ENCODE measurements at regions not wholly inside any gene's neighbourhood (a gene's known extent, or its start where the extent isn't known, plus 50 kb on each side); places are given as distances from the start of the nearest gene placed in this dataset.
A peak's percentile ranks its signal among the peaks of the same experiment; 100 is the strongest.

DNA sequence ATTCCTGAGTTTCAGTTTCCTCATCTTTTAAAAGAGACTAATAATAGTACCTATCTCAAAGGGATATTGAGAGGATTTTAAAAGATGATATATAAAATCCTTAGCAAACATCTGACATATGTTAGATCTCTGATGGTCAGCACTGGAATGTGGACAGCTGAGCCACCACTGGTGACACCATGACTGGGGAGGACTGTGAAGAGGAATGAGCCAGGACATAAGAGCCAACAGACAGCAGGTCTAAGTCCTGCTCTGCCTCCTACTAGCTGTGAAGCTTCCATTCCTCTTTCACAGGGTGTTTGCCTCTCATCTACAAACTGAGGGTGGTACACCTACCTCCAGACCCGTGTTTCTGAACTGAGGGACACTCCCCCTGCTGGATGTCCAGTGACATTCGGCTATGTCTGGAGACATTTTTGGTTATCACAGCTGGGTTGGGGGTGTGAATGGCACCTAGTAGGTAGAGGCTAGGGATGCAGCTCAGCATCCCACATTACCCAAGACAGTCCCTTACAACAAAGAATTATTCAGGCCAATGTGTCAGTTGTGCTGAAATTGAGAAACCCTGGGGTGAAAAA is 109.1 kb upstream of the OLIG2 start:
- DNase-seq (ENCODE audit: low read depth): no peak
- no peak overlapping the region for H3K4me3 ChIP-seq (ENCODE audit: low read depth, low read length)
- TF ChIP-seq, protein P1, sequence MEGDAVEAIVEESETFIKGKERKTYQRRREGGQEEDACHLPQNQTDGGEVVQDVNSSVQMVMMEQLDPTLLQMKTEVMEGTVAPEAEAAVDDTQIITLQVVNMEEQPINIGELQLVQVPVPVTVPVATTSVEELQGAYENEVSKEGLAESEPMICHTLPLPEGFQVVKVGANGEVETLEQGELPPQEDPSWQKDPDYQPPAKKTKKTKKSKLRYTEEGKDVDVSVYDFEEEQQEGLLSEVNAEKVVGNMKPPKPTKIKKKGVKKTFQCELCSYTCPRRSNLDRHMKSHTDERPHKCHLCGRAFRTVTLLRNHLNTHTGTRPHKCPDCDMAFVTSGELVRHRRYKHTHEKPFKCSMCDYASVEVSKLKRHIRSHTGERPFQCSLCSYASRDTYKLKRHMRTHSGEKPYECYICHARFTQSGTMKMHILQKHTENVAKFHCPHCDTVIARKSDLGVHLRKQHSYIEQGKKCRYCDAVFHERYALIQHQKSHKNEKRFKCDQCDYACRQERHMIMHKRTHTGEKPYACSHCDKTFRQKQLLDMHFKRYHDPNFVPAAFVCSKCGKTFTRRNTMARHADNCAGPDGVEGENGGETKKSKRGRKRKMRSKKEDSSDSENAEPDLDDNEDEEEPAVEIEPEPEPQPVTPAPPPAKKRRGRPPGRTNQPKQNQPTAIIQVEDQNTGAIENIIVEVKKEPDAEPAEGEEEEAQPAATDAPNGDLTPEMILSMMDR (IDR thresholded peaks at IDR 0.05; ENCODE audit: control insufficient read depth, extremely low read depth, insufficient read depth): 0 out of 2 replicates have a peak, but pooled peaks have one; percentile 5

DNA sequence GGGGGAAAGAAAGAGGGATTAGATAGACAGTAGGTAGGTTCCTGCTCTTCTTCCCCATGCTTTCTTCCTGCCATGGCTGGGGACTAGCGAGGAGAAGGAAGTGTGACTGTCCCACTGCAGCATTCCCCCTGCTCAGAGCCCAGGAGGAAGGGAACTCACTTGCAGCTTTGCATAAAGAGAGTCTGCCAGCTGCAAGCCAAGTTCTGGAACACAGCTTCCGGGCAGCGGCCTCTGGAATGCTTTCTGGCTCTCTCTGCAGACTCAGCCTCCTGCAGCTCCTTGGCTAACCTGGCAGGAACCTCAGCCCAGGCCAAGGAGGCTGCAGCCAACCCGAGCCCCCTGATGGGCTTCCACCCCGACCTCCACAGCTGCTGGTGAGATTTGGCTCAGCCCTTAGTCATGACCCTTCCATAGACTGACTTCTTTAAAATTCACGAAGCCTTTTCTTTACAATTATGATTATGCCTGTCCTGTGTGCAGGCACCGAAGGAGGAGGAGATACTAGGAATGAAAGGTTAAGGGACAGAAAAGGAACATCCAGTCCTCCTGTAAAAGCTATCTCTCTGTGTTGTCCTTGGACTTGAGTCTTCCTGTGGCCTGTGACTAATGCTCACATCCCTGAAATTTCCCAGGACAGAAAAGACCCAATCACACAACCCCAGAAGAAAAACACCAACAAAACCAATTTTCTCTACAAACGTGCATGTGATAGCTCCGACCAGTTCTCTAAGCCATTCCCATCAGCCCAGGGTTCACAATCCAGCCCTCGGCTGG is 108.2 kb upstream of the OLIG2 start:
- TF ChIP-seq, protein P1 (IDR thresholded peaks at IDR 0.05; ENCODE audit: control insufficient read depth, extremely low read depth, insufficient read depth): no peak
- no peak for DNase-seq (ENCODE audit: low read depth)
- H3K4me3 ChIP-seq (ENCODE audit: low read depth, low read length): no peak overlapping the region

DNA sequence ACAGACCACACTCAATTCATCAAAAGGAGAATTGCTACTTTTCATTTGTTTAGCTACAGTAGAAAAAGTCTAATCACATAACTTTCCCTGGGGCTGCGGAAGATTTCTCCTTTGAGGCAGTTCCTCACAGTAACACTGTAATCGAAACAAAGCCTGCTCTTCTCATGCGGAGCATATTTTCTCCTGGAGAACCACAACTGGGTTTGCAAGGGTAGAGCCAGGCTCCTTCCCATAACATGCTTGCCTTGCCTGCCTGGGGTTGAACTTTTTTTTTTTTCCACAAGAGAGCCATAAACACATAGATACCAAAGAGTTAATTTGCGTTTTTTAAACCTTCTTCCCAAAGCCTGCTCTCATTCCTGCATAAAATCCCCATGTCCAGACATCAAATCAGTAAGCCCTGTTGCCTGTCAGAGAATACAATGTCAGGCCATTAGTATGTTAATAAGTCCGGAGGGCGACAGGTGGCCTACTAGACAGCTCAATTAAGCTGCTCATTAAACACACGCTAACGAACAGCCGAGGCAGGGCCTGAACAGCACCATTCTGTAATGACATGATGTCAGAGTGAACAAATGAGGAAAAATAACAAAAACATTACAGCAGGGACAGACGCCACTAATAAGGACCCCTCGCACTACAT is 107.1 kb upstream of the OLIG2 start:
- H3K4me3 ChIP-seq (ENCODE audit: low read depth, low read length): no peak overlapping the region
- TF ChIP-seq, protein P1 (IDR thresholded peaks at IDR 0.05; ENCODE audit: control insufficient read depth, extremely low read depth, insufficient read depth): no peak
- DNase-seq (ENCODE audit: low read depth): no peak

DNA sequence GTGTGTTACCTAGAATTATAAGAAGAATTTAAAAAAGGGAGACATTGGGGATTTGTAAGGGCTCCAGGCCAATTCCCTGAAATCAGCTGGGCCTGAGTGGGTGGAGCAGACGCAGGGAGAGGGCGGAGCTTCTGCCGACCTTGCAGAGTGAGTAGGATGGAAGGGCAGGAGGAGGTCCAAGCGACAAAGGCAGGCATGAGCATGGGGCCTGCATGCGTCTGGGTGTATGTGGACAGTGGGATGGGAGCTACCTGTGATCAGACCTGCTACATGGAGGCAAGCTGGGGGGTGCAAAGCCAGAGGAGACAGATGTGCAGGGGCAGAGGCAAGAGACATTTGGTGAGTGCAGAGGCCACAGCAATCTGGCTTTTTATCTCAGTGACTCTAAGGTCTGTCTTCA is 105.3 kb upstream of the OLIG2 start:
- TF ChIP-seq, protein P1 (IDR thresholded peaks at IDR 0.05; ENCODE audit: control insufficient read depth, extremely low read depth, insufficient read depth): no peak
- H3K4me3 ChIP-seq (ENCODE audit: low read depth, low read length): no peak overlapping the region
- DNase-seq (ENCODE audit: low read depth): no peak

DNA sequence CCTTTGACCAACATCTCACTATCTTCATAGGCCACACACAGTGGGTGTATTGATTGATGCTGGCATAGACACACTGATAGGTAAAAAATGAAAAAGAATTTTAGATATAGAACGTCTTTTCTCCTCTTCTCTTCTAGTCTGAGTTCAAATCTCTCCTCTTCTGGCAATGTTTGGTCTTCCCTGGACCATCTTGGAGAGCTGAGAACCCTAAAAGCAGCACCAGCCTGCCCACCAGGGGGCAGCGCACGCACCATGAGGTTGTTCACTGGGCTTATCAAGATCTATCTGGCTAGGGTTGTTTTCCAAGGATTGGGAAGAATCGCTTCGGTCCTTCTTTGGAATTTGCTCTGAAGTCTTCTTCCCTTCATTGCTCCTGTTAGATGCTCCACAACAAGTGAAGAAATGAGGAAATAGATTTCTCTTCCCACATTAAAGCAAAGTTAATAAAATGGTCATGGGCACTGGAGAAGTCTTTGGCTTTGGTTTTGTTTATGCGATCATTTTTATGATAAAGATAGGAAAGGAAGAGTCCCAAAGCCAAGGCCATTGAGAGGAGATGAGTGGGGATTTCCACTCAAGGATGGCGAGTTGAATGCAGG is 104.0 kb upstream of the OLIG2 start:
- DNase-seq (ENCODE audit: low read depth): no peak
- H3K4me3 ChIP-seq (ENCODE audit: low read depth, low read length): no peak overlapping the region

DNA sequence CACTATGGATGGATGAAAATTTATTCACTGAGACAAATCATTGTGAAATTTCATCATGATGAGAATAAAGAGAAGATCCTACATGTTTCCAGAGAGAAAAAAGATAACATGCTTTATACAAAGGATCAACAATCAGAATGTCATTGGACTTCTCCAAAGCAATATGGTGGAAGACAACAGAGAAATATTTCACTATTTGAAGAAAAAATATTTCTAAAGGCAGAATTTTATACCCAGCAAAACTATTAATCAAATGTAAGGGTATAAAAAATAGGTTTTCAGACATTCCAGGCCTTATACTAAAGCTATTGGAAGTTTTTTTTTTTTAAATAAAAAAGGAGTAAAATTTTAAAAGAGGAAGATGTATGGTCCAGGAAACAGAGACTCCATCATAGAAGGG is 100.6 kb upstream of the OLIG2 start:
- H3K4me3 ChIP-seq (ENCODE audit: low read depth, low read length): no peak overlapping the region
- TF ChIP-seq, protein P1 (IDR thresholded peaks at IDR 0.05; ENCODE audit: control insufficient read depth, extremely low read depth, insufficient read depth): no peak
- no peak for DNase-seq (ENCODE audit: low read depth)

More for the DNA sequence above, 104.0 kb upstream of the OLIG2 start:
- TF ChIP-seq, protein P1 (IDR thresholded peaks at IDR 0.05; ENCODE audit: control insufficient read depth, extremely low read depth, insufficient read depth): peak; percentile 45
